OCI-LY3 (cell line): ENCODE measurements at regions not wholly inside any gene's neighbourhood (a gene's known extent, or its start where the extent isn't known, plus 50 kb on each side); places are given as distances from the start of the nearest gene placed in this dataset.
"Not testable (repeated sequence)": the region's sequence is repeated elsewhere in the genome, so short reads cannot be mapped to it uniquely, and the experiment has no call there.

ENCODE experiments used
- H2AFZ ChIP-seq: fragments of 200-600, 300-600 bp; shearing (Covaris generic); 2 replicates; pipeline ENCODE4 v1.6.0; 2014; ENCODE audit warnings: antibody characterized with exemption, low read depth, low read length
- H3K27ac ChIP-seq: fragments of 200-600, 300-600 bp; sonication (generic); 2 replicates; pipeline ENCODE4 v1.5.1; 2014; ENCODE audit warnings: mild to moderate bottlenecking, low read length, moderate library complexity, mixed read lengths
- H3K27me3 ChIP-seq: fragments of 200-600, 300-600 bp; sonication (generic); 2 replicates; pipeline ENCODE4 v1.6.1; 2014; ENCODE audit warnings: low read depth, low read length, mixed read lengths
- H3K36me3 ChIP-seq: fragments of 200-600, 300-600 bp; sonication (generic); replicated peaks from 2 replicates; pipeline ENCODE3; 2014; ENCODE audit warnings: low read depth, low read length, mixed read lengths
- H3K4me1 ChIP-seq: fragments of 300-600, 200-600 bp; sonication (generic); 2 replicates; pipeline ENCODE4 v1.6.1; 2014; ENCODE audit warnings: low read length, mixed read lengths
- H3K4me2 ChIP-seq: fragments of 200-600, 300-600 bp; sonication (generic); 2 replicates; pipeline ENCODE4 v1.6.1; 2014; ENCODE audit warnings: low read length, mixed read lengths
- H3K4me3 ChIP-seq: fragments of 300-600, 200-600 bp; sonication (generic); 2 replicates; pipeline ENCODE4 v1.5.1; 2014; ENCODE audit warnings: antibody characterized with exemption, mild to moderate bottlenecking, low read length, moderate library complexity
- H3K79me2 ChIP-seq: fragments of 300-600, 200-600 bp; shearing (Covaris generic); 2 replicates; pipeline ENCODE4 v1.6.1; 2014; ENCODE audit warnings: mild to moderate bottlenecking, low read length, mixed read lengths
- H3K9ac ChIP-seq: fragments of 300-600, 200-600 bp; shearing (Covaris generic); 2 replicates; pipeline ENCODE4 v1.6.0; 2014; ENCODE audit warnings: mild to moderate bottlenecking, low read length, moderate library complexity
- H3K9me3 ChIP-seq: fragments of 200-600, 300-600 bp; shearing (Covaris generic); 2 replicates; pipeline ENCODE4 v1.6.1; 2014; ENCODE audit warnings: low read length, mixed read lengths; ENCODE audit not compliant: insufficient read depth
- H4K20me1 ChIP-seq: fragments of 200-600, 300-600 bp; sonication (generic); 2 replicates; pipeline ENCODE4 v1.6.1; 2016; ENCODE audit warnings: low read length, mixed read lengths; ENCODE audit not compliant: insufficient read depth
- CTCF ChIP-seq: fragments of 200-600, 300-600 bp; sonication (generic); IDR thresholded peaks from 2 replicates; pipeline ENCODE4 v1.5.1; 2014; ENCODE audit warnings: antibody characterized with exemption, low read length, low read depth
- EZH2phosphoT487 ChIP-seq: fragments of 200-600 bp; shearing (Covaris generic); IDR thresholded peaks from 2 replicates; pipeline ENCODE4 v1.6.1; 2018; ENCODE audit warnings: antibody characterized with exemption, mixed run types, low read depth

GRCh38 chr3:152771120-152771519 lies 63.8 kb upstream of the P2RY1 start:
- H4K20me1 ChIP-seq: no peaks in the 10 kb centered on the region
- TF ChIP-seq CTCF (no peak), EZH2phosphoT487 (no peak)
- H3K9me3 ChIP-seq: no peaks in the 10 kb centered on the region

GRCh38 chr3:152772674-152773225 lies 62.2 kb upstream of the P2RY1 start:
- Histone ChIP-seq H3K4me3 (no peak overlapping the region), H3K27ac (no peak overlapping the region), H3K4me2 (no peak overlapping the region), H3K27me3 (no peaks in the 10 kb centered on the region), H3K4me1 (peaks cover 4% of the 10 kb centered on the region; the same call in 1 of the 2 replicates), H3K79me2 (no peaks in the 10 kb centered on the region), H3K9me3 (no peaks in the 10 kb centered on the region), H4K20me1 (no peaks in the 10 kb centered on the region), H3K36me3 (no peaks in the 10 kb centered on the region), H2AFZ (no peak overlapping the region), H3K9ac (no peak overlapping the region)
- no peak for TF ChIP-seq CTCF
- TF ChIP-seq EZH2phosphoT487: no peak

More at GRCh38 chr3:152771120-152771519, 63.8 kb upstream of the P2RY1 start:
- Histone ChIP-seq H3K4me3 (no peak overlapping the region), H3K9ac (no peak overlapping the region), H3K79me2 (no peaks in the 10 kb centered on the region), H3K36me3 (no peaks in the 10 kb centered on the region), H3K4me2 (no peak overlapping the region), H3K27ac (no peak overlapping the region), H3K27me3 (no peaks in the 10 kb centered on the region), H3K4me1 (peaks cover 4% of the 10 kb centered on the region; the same call in 1 of the 2 replicates), H2AFZ (no peak overlapping the region)

- Histone ChIP-seq H4K20me1 (no peaks in the 10 kb centered on the region), H3K27me3 (no peaks in the 10 kb centered on the region), H3K36me3 (no peaks in the 10 kb centered on the region), H3K27ac (no peak overlapping the region), H3K79me2 (no peaks in the 10 kb centered on the region), H3K9me3 (no peaks in the 10 kb centered on the region), H3K4me1 (peaks cover 4% of the 10 kb centered on the region; the same call in 1 of the 2 replicates), H2AFZ (no peak overlapping the region), H3K4me2 (no peak overlapping the region), H3K4me3 (no peak overlapping the region), H3K9ac (no peak overlapping the region)
- TF ChIP-seq CTCF (no peak), EZH2phosphoT487 (no peak)
Observed at GRCh38 chr3:152773633-152774032, 61.3 kb upstream of the P2RY1 start.

GRCh38 chr3:152774230-152774629 lies 60.7 kb upstream of the P2RY1 start:
- not testable (repeated sequence) for H3K9ac ChIP-seq, H3K4me2 ChIP-seq, H3K79me2 ChIP-seq, H3K27ac ChIP-seq, H3K9me3 ChIP-seq, H3K4me1 ChIP-seq, H3K4me3 ChIP-seq, H3K27me3 ChIP-seq, H4K20me1 ChIP-seq, H3K36me3 ChIP-seq, H2AFZ ChIP-seq

- H3K9ac ChIP-seq: no peak overlapping the region
- no peaks in the 10 kb centered on the region for H3K27me3 ChIP-seq
- H2AFZ ChIP-seq: no peak overlapping the region
- no peak overlapping the region for H3K4me3 ChIP-seq
- H4K20me1 ChIP-seq: no peaks in the 10 kb centered on the region
- H3K79me2 ChIP-seq: no peaks in the 10 kb centered on the region
- no peak for TF ChIP-seq EZH2phosphoT487
- TF ChIP-seq CTCF: no peak
- no peak overlapping the region for H3K4me2 ChIP-seq
- H3K27ac ChIP-seq: no peak overlapping the region
- no peaks in the 10 kb centered on the region for H3K9me3 ChIP-seq
- H3K4me1 ChIP-seq: no peaks in the 10 kb centered on the region
- H3K36me3 ChIP-seq: no peaks in the 10 kb centered on the region
Observed at GRCh38 chr3:152778022-152778421, 56.9 kb upstream of the P2RY1 start.
